ENCODE measurements at regions not wholly inside any gene's neighbourhood (a gene's known extent, or its start where the extent isn't known, plus 50 kb on each side); places are given as distances from the start of the nearest gene placed in this dataset.
"Not testable (repeated sequence)": the region's sequence is repeated elsewhere in the genome, so short reads cannot be mapped to it uniquely, and the experiment has no call there.

- DNase-seq (ENCODE audit: low spot score) = no peak
Measured at GRCh38 chr2:150371044-150371818, 116.2 kb downstream of the RND3 start.

GRCh38 chr2:150370561-150370960 is 116.9 kb downstream of the RND3 start:
- no peak for DNase-seq (ENCODE audit: low spot score)

- no peak for DNase-seq (ENCODE audit: low spot score)
Measured at GRCh38 chr2:150369862-150370261, 117.6 kb downstream of the RND3 start.

GRCh38 chr2:150358468-150358807 is 129.0 kb downstream of the RND3 start:
- no peak for DNase-seq (ENCODE audit: low spot score)

GRCh38 chr2:150357770-150358467 is 129.5 kb downstream of the RND3 start:
- DNase-seq (ENCODE audit: low spot score) = no peak

- DNase-seq (ENCODE audit: low spot score) = no peak
Measured at GRCh38 chr2:150355440-150355839, 132.0 kb downstream of the RND3 start.

- no peak for DNase-seq (ENCODE audit: low spot score)
Measured at GRCh38 chr2:150353376-150353775, 134.1 kb downstream of the RND3 start.

GRCh38 chr2:150351922-150352321 is 135.5 kb downstream of the RND3 start:
- no peak for DNase-seq (ENCODE audit: low spot score)

GRCh38 chr2:150350500-150350899 is 137.0 kb downstream of the RND3 start:
- DNase-seq (ENCODE audit: low spot score) = no peak

GRCh38 chr2:150346806-150347205 is 140.7 kb downstream of the RND3 start:
- DNase-seq (ENCODE audit: low spot score) = no peak

GRCh38 chr2:150341982-150342680 is 145.3 kb downstream of the RND3 start:
- no peak for DNase-seq (ENCODE audit: low spot score)

GRCh38 chr2:150339951-150340350 is 147.5 kb downstream of the RND3 start:
- DNase-seq (ENCODE audit: low spot score) = no peak

GRCh38 chr2:150339282-150339681 is 148.2 kb downstream of the RND3 start:
- DNase-seq (ENCODE audit: low spot score) = no peak

- DNase-seq (ENCODE audit: low spot score) = no peak
Measured at GRCh38 chr2:150335596-150335995, 151.9 kb downstream of the RND3 start.

- no peak for DNase-seq (ENCODE audit: low spot score)
Measured at GRCh38 chr2:150332383-150332782, 155.1 kb downstream of the RND3 start.

- DNase-seq (ENCODE audit: low spot score) = no peak
Measured at GRCh38 chr2:150327564-150328489, 159.6 kb downstream of the RND3 start.

- no peak for DNase-seq (ENCODE audit: low spot score)
Measured at GRCh38 chr2:150325656-150326314, 161.7 kb downstream of the RND3 start.

GRCh38 chr2:150323071-150323470 is 164.4 kb downstream of the RND3 start:
- DNase-seq (ENCODE audit: low spot score) = not testable (repeated sequence)

- DNase-seq (ENCODE audit: low spot score) = no peak
Measured at GRCh38 chr2:150320608-150321007, 166.9 kb downstream of the RND3 start.

- no peak for DNase-seq (ENCODE audit: low spot score)
Measured at GRCh38 chr2:150319658-150320555, 167.6 kb downstream of the RND3 start.
